NCI-H526 (cell line): ENCODE measurements at regions not wholly inside any gene's neighbourhood (a gene's known extent, or its start where the extent isn't known, plus 50 kb on each side); places are given as distances from the start of the nearest gene placed in this dataset.

ENCODE experiments used
- DNase-seq, 2 experiments: peaks; one replicate each; lab custom pipeline; 2025; lab: John Stamatoyannopoulos, UW

DNA sequence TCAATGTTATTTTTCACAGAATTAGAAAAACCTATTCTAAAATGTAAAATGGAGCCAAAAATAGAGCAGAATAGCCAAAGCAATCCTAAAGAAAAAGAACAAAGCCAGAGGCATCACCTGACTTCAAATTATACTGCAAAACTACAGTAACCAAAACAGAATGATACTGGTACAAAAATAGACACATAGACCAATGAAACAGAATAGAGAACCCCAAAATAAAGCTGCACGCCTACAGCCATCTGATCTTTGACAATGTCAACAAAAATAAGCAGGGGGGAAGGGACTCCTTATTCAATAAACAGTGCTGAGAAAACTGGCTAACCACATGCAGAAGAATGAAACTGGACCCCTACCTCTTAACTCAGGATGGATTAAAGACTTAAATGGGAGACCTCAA, 65.8 kb upstream of the PDE4D start:
- DNase-seq = no peak

DNA sequence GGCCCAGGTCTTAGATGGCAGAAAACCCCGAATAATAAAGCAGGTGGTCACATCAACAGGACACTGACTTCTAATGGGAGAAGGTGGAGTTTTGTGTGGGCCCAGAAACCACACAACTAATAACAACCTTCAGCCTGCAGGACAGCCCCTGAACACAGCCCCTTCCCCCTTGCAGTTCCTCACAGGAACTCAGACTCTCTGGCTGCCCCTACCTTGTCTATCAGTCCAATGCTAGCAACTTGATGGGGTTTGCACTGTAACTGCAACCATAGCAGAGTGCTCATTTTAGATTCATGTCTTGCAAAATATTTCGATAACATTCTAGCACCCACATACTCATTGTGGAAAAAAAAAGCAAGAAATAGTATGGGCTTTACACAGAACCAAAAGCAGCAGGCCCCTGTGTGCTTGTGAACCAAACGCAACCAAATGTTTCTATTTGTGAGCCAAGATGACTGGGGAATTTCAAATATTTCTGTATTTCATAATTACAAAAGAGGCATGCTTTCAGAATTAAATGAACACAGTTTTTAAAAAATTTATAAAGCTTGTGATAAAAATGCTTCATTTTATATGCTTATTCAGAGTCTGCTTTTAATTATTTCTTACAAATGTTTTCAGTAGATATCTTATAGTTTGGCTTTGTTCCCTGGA, 62.7 kb upstream of the PDE4D start:
- DNase-seq = no peak

DNA sequence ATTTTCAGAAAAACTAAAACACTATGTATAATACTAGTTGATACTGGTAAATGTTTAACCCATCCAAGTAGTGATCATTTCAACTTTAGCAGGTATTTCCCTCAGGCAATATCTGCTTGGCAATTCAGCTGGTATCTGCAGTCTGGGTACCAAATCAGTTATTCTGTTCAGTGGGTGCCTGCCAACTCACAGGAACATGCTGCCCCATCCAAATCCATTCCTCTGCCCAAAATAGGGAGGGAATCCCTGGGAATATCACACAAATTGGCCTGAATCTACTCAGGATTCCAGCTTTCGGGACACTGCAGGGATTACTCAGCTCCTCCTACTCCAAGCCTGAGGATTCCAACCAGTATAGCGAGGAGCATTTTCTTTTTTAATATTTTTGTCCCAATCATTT, 61.7 kb upstream of the PDE4D start:
- DNase-seq = no peak

DNA sequence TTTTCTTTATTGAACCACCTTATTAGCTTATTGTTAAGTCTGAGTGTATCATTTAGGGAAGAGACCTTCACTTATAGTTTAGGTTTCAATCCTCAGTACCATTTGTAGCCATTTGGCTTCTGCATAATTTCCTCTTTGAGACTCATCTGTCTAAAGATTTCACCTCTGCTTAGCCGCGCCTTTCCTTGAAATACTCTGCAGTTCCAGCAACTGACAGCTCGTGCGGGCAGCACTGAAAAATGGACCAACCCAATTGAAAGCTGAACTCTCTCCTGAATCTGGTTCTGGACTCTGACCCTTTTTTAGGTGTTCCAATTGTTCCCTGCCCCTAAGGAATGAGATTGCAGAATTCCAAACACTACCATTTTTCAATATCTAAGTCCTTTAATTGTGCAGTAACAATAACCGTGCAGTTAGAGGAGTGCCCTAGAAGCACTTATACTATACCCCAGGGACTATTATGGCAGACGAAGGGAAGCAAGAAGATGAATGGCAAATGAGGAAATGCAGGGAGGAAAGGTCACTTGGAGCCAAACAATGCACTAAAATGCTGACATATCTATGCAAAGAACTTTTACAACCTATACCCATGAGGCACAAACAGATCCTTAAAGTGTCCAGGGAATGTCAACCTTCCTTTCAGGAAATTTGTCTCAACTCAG, 50.1 kb upstream of the PDE4D start:
- no peak for DNase-seq
